Panc1 (cell line): ENCODE measurements at regions not wholly inside any gene's neighbourhood (a gene's known extent, or its start where the extent isn't known, plus 50 kb on each side); places are given as distances from the start of the nearest gene placed in this dataset.

Source experiments
- ATAC-seq: fragments of 200-7000 bp; cut with Tn5 transposase; 2 replicates; pipeline ENCODE4 v1.9.1; 2020; ENCODE audit warnings: mild to moderate bottlenecking, moderate library complexity
- BruUV-seq: library from RNA; stranded (reverse); fragments of 400-500 nt; replicated peaks from 2 replicates; lab custom pipeline; 2021; lab: Mats Ljungman, UMichigan
- CTCF ChIA-PET: fragments of 300-600 bp; sonication (Branson Sonifier 250); formaldehyde crosslinking; loops from one replicate; lab custom pipeline; 2022; ENCODE audit warnings: antibody characterized with exemption; lab: Charles Lee
- POLR2A ChIA-PET: fragments of 300-600 bp; sonication (Branson Sonifier 250); formaldehyde crosslinking; loops from one replicate; lab custom pipeline; 2022; ENCODE audit warnings: antibody characterized with exemption; lab: Charles Lee
- DNase-seq: peaks from one replicate; pipeline ENCODE4 v3.0.0-alpha.2; 2010; ENCODE audit warnings: low read depth, low spot score
- H3K27ac ChIP-seq: 2 replicates; pipeline ENCODE4 v1.5.1; 2011; ENCODE audit warnings: mild to moderate bottlenecking, low read length, inconsistent platforms
- H3K27me3 ChIP-seq: fragments of 200-500 bp; sonication (Bioruptor generic); 2 replicates; pipeline ENCODE4 v1.6.0; 2014; ENCODE audit warnings: low read length, inconsistent platforms; ENCODE audit not compliant: control insufficient read depth, insufficient read depth
- H3K36me3 ChIP-seq: fragments of 200-500 bp; sonication (Bioruptor generic); 2 replicates; pipeline ENCODE4 v1.5.1; 2014; ENCODE audit warnings: inconsistent platforms, mild to moderate bottlenecking, low read length, moderate library complexity; ENCODE audit not compliant: control insufficient read depth, insufficient read depth
- H3K4me1 ChIP-seq: 2 replicates; pipeline ENCODE4 v1.5.1; 2011; ENCODE audit warnings: inconsistent platforms, mild to moderate bottlenecking, low read length, moderate library complexity; ENCODE audit not compliant: control insufficient read depth, insufficient read depth
- H3K4me3 ChIP-seq, 2 experiments: 2 replicates each; pipeline ENCODE4 v1.5.1; 2011 to 2012; ENCODE audit warnings: low read depth in 2 of 2, low read length in 2 of 2, mild to moderate bottlenecking in 2 of 2, inconsistent platforms in 1 of 2, moderate library complexity in 1 of 2
- H3K9me3 ChIP-seq: fragments of 200-500 bp; sonication (Bioruptor generic); 2 replicates; pipeline ENCODE4 v1.5.1; 2014; ENCODE audit warnings: low read depth, mild to moderate bottlenecking, inconsistent platforms, low read length, moderate library complexity; ENCODE audit not compliant: control insufficient read depth, insufficient read depth
- CTCF ChIP-seq: fragments of 450-650 bp; IDR thresholded peaks from 2 replicates; pipeline ENCODE4 v1.5.1; 2017; ENCODE audit warnings: mild to moderate bottlenecking
- POLR2AphosphoS5 ChIP-seq: IDR thresholded peaks from 2 replicates; pipeline ENCODE4 v1.6.1; 2012; ENCODE audit warnings: mild to moderate bottlenecking, low read depth, low read length, moderate library complexity
- REST ChIP-seq, 2 experiments: IDR thresholded peaks; 2 replicates each; pipeline ENCODE4 v1.6.1; 2011 to 2012; ENCODE audit warnings: low read depth in 2 of 2, control low read depth in 1 of 2, low read length in 1 of 2, mild to moderate bottlenecking in 1 of 2, moderate library complexity in 1 of 2; ENCODE audit not compliant: insufficient read depth in 1 of 2
- SIN3A ChIP-seq: IDR thresholded peaks from 2 replicates; pipeline ENCODE4 v1.6.1; 2012; ENCODE audit warnings: low read depth, mild to moderate bottlenecking, low read length, moderate library complexity, borderline replicate concordance; ENCODE audit not compliant: insufficient read depth
- TCF7L2 ChIP-seq: IDR thresholded peaks from 2 replicates; pipeline ENCODE4 v1.6.1; 2011; ENCODE audit warnings: mild to moderate bottlenecking, low read depth, low read length, inconsistent platforms
- in situ Hi-C: cut with HindIII; loops from 2 replicates; pipeline ENCODE4 v1.10.0; 2016; ENCODE audit warnings: low sequenced_read_pairs, low pct_unique_long_range_greater_than_20kb
- intact Hi-C: fragments of 100-400 bp; cut with micrococcal nuclease; formaldehyde crosslinking; loops from one replicate; pipeline ENCODE4 v1.10.0; 2022; ENCODE audit not compliant: unreplicated experiment

- H3K4me3 ChIP-seq, result no peak overlapping the region
- intact Hi-C loops (no loop called here), in situ Hi-C loops (loop anchor here (25.0 kb wide), 1 partner anchor 104 kb away; no protein-coding TSS in a partner anchor)
- no peaks in the 10 kb centered on the region for H3K9me3 ChIP-seq
- DNase-seq (no peak), ATAC-seq (no peak)
- POLR2A ChIA-PET, result no interaction called here
- BruUV-seq, result no TSS peak
- no peak overlapping the region for H3K27ac ChIP-seq
- CTCF ChIA-PET, result no interaction called here
- peaks cover 5% of the 10 kb centered on the region; the same call in 1 of the 2 replicates for H3K4me1 ChIP-seq
- no peaks in the 10 kb centered on the region for H3K27me3 ChIP-seq
- no peak for TF ChIP-seq CTCF
- no peak for TF ChIP-seq REST (IDR thresholded peaks at IDR 0.05; ENCODE audit: insufficient read depth in 1 of 2, low read depth in 2 of 2, low read length in 1 of 2)
- TF ChIP-seq SIN3A, result no peak
- TF ChIP-seq TCF7L2, result no peak
- no peak for TF ChIP-seq POLR2AphosphoS5
- H3K36me3 ChIP-seq, result no peaks in the 10 kb centered on the region
Observed at GRCh38 chr17:27233059-27233458, 60.9 kb upstream of the WSB1 start.

- POLR2A ChIA-PET, result no interaction called here
- H3K9me3 ChIP-seq, result no peaks in the 10 kb centered on the region
- no TSS peak for BruUV-seq
- no peak for TF ChIP-seq REST (IDR thresholded peaks at IDR 0.05; ENCODE audit: insufficient read depth in 1 of 2, low read depth in 2 of 2, low read length in 1 of 2)
- TF ChIP-seq SIN3A, result no peak
- TF ChIP-seq TCF7L2, result no peak
- no peak for TF ChIP-seq POLR2AphosphoS5
- TF ChIP-seq CTCF, result no peak
- H3K27ac ChIP-seq, result no peak overlapping the region
- H3K4me1 ChIP-seq, result peaks cover 5% of the 10 kb centered on the region; the same call in 1 of the 2 replicates
- no peaks in the 10 kb centered on the region for H3K36me3 ChIP-seq
- intact Hi-C loops, result no loop called here
- no peaks in the 10 kb centered on the region for H3K27me3 ChIP-seq
- CTCF ChIA-PET, result no interaction called here
- H3K4me3 ChIP-seq, result no peak overlapping the region
- ATAC-seq, result no peak
- DNase-seq, result no peak
- in situ Hi-C loops, result loop anchor here (25.0 kb wide), 1 partner anchor 104 kb away; no protein-coding TSS in a partner anchor
Observed at GRCh38 chr17:27233776-27234175, 60.1 kb upstream of the WSB1 start.
